GM12875 (cell line): ENCODE measurements at regions not wholly inside any gene's neighbourhood (a gene's known extent, or its start where the extent isn't known, plus 50 kb on each side); places are given as distances from the start of the nearest gene placed in this dataset.

Experiments used
- H3K4me3 ChIP-seq: one replicate; pipeline ENCODE4 v1.5.1; 2011; ENCODE audit warnings: low read depth, low read length, control low read depth
- TF ChIP-seq, protein P1 (sequence below): IDR thresholded peaks from 2 replicates; pipeline ENCODE4 v1.5.1; 2011; ENCODE audit warnings: low read depth, mild to moderate bottlenecking, control low read depth, inconsistent platforms, low read length, moderate library complexity, borderline replicate concordance; ENCODE audit not compliant: insufficient read depth

GRCh38 chr4:138674209-138674608, 341.4 kb upstream of the NOCT start:
- TF ChIP-seq, protein P1, sequence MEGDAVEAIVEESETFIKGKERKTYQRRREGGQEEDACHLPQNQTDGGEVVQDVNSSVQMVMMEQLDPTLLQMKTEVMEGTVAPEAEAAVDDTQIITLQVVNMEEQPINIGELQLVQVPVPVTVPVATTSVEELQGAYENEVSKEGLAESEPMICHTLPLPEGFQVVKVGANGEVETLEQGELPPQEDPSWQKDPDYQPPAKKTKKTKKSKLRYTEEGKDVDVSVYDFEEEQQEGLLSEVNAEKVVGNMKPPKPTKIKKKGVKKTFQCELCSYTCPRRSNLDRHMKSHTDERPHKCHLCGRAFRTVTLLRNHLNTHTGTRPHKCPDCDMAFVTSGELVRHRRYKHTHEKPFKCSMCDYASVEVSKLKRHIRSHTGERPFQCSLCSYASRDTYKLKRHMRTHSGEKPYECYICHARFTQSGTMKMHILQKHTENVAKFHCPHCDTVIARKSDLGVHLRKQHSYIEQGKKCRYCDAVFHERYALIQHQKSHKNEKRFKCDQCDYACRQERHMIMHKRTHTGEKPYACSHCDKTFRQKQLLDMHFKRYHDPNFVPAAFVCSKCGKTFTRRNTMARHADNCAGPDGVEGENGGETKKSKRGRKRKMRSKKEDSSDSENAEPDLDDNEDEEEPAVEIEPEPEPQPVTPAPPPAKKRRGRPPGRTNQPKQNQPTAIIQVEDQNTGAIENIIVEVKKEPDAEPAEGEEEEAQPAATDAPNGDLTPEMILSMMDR: no peak

DNA sequence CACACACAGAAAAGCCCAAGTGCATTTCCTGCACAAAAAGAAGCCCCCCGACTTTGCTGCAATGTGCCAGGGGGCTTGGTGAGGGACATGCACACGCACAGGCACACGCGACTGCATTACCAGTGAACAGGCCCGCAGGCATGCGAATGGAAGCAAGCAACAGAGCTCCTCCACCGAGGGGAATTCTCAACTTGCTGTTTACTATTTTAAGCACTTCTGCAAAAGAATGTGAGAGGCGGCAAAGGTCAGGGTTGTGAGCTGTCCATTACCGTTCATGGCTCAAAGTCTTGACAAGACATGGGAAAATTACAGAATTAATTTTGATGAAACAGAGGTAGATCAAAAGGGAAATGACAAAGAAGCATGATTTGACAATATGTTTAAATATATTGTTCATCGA, 342.5 kb upstream of the NOCT start:
- TF ChIP-seq, protein P1: no peak
- no peak overlapping the region for H3K4me3 ChIP-seq

More at GRCh38 chr4:138674209-138674608, 341.4 kb upstream of the NOCT start:
- H3K4me3 ChIP-seq: no peak overlapping the region

GRCh38 chr4:138672393-138672976, 343.1 kb upstream of the NOCT start:
- TF ChIP-seq, protein P1: no peak
- H3K4me3 ChIP-seq: no peak overlapping the region

GRCh38 chr4:138671606-138672084, 343.9 kb upstream of the NOCT start:
- TF ChIP-seq, protein P1: no peak

GRCh38 chr4:138671106-138671505, 344.5 kb upstream of the NOCT start:
- TF ChIP-seq, protein P1: no peak
- no peak overlapping the region for H3K4me3 ChIP-seq

More at GRCh38 chr4:138671606-138672084, 343.9 kb upstream of the NOCT start:
- H3K4me3 ChIP-seq: no peak overlapping the region

- H3K4me3 ChIP-seq: no peak overlapping the region
- TF ChIP-seq, protein P1: no peak
These were observed 344.9 kb upstream of the NOCT start for GRCh38 chr4:138670681-138671080.

- TF ChIP-seq, protein P1: no peak
- no peak overlapping the region for H3K4me3 ChIP-seq
These were observed 345.9 kb upstream of the NOCT start for GRCh38 chr4:138669479-138670315.
